IPS-NIHi7 (cell line): ENCODE measurements at regions not wholly inside any gene's neighbourhood (a gene's known extent, or its start where the extent isn't known, plus 50 kb on each side); places are given as distances from the start of the nearest gene placed in this dataset.
"Not testable (repeated sequence)": the region's sequence is repeated elsewhere in the genome, so short reads cannot be mapped to it uniquely, and the experiment has no call there.

Experiments
- DNase-seq: peaks from one replicate; pipeline ENCODE4 v3.0.0; 2012; ENCODE audit warnings: mixed read lengths; ENCODE audit errors: extremely low spot score

DNA sequence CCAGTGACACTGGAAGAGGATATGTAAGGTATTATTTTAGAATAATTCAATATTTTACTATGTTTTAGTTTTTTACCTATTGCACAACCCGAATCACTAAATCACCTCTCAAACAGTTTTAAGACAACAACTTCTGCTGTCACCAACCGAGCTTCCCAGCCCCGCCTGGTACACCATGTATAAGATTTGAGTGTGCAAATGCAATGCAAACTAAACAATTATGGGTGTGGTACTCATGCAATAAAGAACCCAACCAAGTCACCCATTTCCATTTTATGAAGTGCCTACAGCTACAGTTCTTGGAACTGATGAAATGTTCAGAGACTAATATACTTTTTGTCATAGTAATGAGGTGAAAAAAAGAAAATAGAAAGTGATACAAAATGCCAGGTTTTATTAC lies 256.2 kb downstream of the TAFA4 start:
- no peak for DNase-seq

DNA sequence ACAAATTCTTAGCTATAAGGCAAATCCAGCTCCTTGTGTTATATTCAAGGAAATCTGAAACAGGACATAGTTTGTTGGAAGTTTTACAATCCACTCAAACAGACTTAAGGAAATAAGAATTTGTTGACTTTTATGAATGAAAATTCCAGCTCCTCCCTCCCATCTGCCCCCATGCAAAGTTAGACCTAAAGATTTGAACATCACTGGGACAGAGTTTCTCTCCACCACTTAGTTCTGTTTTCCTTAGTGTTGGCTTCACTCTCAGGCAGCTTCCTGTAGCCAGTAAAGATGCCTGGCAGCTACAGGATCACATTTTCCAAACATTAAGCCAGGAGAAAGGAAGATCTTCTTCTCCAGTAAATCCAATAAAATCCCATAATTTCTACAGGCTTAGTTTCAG lies 265.0 kb downstream of the TAFA4 start:
- DNase-seq, result no peak

DNA sequence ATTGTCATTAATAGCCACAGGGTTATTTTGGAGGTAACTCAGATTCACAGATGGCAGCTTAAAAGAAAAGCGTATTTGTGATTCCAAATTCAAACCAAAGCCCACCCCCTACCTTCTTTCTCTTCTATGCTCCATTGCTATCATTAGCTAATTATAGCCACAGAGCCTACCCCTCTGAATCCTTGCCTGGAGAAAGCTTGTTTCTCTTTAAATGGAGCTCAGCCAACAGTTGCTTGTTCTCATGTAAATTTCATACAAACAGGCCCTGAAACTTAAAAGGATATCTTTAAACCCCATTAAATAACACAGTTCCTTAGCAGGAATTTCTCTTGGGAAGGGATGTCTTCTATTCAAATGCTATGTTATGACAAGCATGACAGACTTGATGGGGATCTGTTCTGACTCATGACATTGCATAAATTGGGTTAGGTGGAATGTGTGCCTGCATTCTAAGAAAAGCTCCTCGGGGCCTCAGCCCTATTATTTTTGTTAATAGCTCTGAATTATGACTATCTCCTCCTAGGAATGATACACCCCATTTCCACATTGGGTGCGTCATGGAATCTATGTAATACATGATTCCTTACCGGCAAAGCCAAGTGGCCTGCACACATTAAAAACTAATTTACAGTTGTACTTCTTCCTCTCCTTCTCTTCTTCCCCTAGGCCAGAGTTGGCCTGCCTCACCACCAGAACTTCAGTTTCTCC lies 265.8 kb downstream of the TAFA4 start:
- no peak for DNase-seq

DNA sequence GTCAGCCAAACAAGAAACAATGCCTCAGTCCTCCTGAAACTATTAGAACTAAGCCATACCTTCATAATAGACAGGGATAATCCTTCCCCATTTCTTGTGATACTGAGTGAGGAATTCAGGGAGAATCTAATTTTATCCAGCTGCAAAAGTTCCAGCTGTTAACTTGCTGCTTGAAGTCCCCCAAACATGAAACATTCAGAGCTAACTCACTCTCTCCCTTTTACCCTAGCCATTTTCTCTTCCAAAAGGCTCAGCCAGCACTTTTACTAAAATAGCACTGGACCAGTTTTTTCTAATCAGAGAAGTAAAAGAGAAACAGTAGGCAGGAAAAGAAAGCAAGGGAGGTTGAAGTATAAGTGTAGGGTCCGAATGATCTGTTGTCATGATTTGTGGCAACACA lies 268.1 kb downstream of the TAFA4 start:
- no peak for DNase-seq

- DNase-seq, result no peak
Measured at GRCh38 chr3:68662176-68662575, 270.2 kb downstream of the TAFA4 start.

GRCh38 chr3:68650657-68651056 lies 281.7 kb downstream of the TAFA4 start:
- DNase-seq, result not testable (repeated sequence)

- no peak for DNase-seq
Measured at GRCh38 chr3:68648494-68648893, 283.9 kb downstream of the TAFA4 start.

- DNase-seq, result peak; percentile 56
Measured at GRCh38 chr3:68631850-68632545, 300.3 kb downstream of the TAFA4 start.

GRCh38 chr3:68620211-68620610 lies 312.1 kb downstream of the TAFA4 start:
- no peak for DNase-seq

GRCh38 chr3:68614087-68614486 lies 318.3 kb downstream of the TAFA4 start:
- DNase-seq, result no peak

DNA sequence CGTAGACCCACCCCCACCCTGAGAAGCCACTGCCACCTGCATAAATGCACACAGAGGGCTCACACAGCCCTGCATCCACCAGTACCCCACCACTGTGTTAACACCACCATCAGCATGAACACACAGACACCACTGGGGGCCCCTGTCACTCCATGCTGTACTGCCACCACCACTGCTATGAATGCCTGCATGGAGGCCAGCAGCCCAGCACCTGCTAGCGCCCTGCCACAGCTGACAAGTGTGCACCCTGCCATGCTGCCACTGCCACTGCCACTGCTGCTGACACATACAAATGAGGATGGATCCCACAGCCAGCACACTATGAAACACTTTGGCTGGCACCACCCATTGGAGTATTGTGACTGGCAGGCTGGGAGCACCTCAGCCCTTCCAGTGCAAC lies 361.0 kb downstream of the TAFA4 start:
- no peak for DNase-seq

DNA sequence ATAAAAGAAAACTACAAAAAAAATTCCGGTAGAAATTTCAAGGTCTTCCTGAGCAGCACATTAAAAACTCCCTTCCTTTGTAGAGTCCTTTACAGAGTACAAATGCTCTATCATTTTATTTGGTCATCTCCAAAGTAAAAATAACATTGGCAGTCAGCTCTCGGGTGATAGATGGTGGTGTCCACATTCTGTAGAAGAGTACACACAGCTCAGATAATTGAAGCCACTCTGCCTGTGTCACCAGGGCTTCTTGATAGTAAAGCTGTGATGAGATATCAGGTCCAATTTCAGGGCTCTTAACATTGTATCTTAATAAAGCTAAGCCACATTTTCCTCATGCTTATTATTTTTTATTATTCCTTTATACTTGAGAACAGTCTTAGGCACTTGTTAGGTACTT lies 371.6 kb downstream of the TAFA4 start:
- no peak for DNase-seq

DNA sequence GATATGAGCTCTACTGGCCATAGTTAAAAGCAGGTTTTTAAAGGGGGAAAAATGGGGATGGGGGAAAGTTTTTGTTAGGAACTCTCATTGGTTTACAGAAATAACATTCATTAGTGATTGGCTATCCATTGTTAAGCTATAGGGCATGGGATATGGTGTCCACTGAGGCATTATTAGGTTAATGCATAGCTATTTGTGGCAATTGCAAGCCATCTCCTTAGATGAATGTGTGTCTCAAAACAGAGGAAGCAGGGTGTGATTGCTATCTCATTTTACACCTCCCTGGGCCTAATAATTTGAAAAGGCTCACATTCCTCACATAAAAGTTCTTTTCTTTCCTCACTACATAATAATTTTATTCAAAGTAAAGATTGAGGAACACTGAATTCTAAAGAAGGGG lies 396.6 kb downstream of the TAFA4 start:
- DNase-seq, result no peak

- DNase-seq, result no peak
Measured at GRCh38 chr3:68523330-68523729, 409.0 kb downstream of the TAFA4 start.

GRCh38 chr3:68515237-68515636 lies 417.1 kb downstream of the TAFA4 start:
- no peak for DNase-seq

DNA sequence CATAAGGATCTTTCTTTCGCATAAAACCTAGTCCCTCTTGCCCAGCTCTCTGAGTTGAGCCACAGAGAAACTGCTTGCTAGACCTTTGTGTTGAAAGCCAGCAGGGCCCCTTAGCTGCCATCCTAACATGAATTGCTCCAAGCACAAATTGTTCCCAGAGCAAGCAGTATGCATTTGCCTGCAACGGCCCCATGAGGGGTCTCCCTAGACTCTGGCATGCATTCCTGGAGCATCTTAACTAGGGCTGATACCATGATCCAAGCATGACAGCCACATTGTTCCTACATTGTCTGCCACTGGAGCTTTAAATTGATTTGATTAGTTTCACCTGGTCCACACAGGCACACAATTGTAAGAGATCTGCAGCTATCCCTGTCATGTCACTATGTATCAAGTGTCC lies 428.1 kb downstream of the TAFA4 start:
- DNase-seq, result peak; percentile 12

- DNase-seq, result not testable (repeated sequence)
Measured at GRCh38 chr3:68485845-68486244, 446.5 kb downstream of the TAFA4 start.

GRCh38 chr3:68485051-68485450 lies 447.3 kb downstream of the TAFA4 start:
- DNase-seq, result no peak

DNA sequence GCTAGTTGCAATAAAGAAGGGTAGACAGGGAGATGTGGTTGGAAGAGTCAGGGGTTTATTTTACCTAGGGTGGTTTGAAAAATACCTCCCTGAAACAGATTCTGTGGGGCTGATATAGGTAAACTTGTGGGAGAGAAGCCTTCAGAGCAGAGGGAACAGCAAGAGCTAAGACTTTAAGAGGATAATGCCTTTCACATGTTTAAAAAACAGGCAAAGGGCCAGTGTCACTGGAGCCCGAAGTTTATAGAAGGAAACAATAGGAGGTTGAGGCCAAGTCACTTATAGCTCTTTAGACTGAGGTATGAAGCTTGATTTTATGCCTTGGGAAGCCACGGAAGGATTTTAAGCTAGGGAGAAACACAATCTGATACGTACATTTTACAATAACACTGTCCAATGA lies 448.7 kb downstream of the TAFA4 start:
- no peak for DNase-seq

DNA sequence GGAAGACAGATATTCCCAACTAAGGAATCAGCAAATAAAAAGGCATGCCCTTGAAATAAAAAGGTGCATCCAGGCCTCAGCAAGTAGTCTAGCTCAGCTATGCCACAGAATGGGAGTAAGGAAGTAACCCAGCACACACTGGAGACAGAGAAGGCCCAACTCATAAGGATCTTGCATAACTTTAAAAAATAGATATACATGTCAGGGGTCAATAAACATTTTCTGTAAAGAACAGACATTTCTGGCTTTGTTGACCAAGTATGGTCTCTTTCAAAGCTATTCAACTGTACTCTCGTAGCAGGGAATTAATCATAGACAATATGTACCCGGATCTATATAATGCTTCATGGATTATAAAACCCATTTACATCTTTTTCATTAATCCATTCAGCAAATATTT lies 449.3 kb downstream of the TAFA4 start:
- no peak for DNase-seq

- DNase-seq, result no peak
Measured at GRCh38 chr3:68482565-68482964, 449.8 kb downstream of the TAFA4 start.

DNA sequence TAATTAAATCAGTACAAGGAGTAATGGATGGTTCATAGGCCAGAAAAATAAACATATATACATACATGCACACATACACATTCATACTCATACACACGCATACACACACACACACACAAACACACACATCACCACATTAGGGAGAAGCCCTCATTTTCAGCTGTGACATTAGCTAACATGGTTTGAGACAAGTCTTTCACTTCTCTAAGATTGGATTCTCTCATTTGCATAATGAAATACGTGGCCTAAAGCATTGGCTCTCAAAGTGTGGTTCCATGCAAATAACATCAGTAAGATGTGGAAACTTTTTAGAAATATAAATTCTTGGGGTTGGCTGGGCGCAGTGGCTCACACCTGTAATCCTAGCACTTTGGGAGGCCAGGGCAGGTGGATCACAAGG lies 452.6 kb downstream of the TAFA4 start:
- no peak for DNase-seq

DNA sequence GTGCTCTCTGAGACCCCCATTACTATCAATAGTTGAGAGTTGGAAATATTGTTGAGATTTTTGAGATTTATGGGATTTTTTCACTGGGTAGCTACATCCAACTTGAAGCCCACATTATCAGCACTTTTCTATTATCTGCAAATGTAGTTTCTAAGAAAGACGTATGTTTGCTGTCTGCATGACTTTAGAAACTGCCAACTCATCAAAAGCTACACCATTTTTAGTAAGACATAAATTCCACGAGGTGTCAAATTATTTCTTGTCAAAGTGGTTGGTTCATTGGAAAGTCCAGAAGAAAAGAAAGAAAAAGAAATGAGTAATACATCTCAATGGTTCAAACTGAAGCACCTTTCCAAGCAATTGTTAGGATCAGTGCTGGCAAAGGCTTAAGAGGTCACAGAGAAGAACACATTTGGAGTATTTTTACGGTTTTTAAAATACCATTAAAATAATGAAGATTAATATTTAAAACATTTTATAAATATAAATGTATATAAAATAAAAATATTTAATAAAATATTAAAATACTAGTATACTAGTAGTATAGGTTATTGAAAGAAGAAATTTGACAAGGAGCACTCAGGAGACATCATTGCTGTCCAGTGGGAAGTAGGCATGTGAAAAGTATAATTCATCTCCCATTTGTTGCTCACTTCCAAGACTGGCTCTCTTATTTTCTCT lies 463.5 kb downstream of the TAFA4 start:
- DNase-seq, result no peak
